GM06990 (cell line): ENCODE measurements at regions not wholly inside any gene's neighbourhood (a gene's known extent, or its start where the extent isn't known, plus 50 kb on each side); places are given as distances from the start of the nearest gene placed in this dataset.

ENCODE experiments used
- DNase-seq: peaks from one replicate; pipeline ENCODE4 v3.0.0-alpha.2; 2011; ENCODE audit not compliant: insufficient read length; ENCODE audit errors: extremely low read depth
- H3K27me3 ChIP-seq: replicated peaks from 2 replicates; pipeline ENCODE4 v1.6.0; 2011; ENCODE audit warnings: low read length; ENCODE audit not compliant: control insufficient read depth, insufficient read depth
- H3K36me3 ChIP-seq: 2 replicates; pipeline ENCODE4 v1.5.1; 2011; ENCODE audit warnings: low read length; ENCODE audit not compliant: control insufficient read depth, insufficient read depth
- H3K4me3 ChIP-seq: replicated peaks from 2 replicates; pipeline ENCODE4 v1.5.1; 2011; ENCODE audit warnings: low read depth, mild to moderate bottlenecking, control low read depth, low read length
- CTCF ChIP-seq: IDR thresholded peaks from 2 replicates; pipeline ENCODE4 v1.5.1; 2011; ENCODE audit warnings: low read length, control low read depth, mild to moderate bottlenecking, inconsistent platforms; ENCODE audit not compliant: insufficient read depth, poor library complexity, severe bottlenecking

GRCh38 chr2:12317286-12317685 lies 399.4 kb upstream of the TRIB2 start:
- TF ChIP-seq CTCF = no peak
- DNase-seq = no peak
- no peak overlapping the region for H3K4me3 ChIP-seq
- H3K36me3 ChIP-seq = no peaks in the 10 kb centered on the region
- no peaks in the 10 kb centered on the region for H3K27me3 ChIP-seq

- Histone ChIP-seq H3K36me3 (no peaks in the 10 kb centered on the region), H3K4me3 (no peak overlapping the region), H3K27me3 (no peaks in the 10 kb centered on the region)
- no peak for DNase-seq
- TF ChIP-seq CTCF = no peak
Observed at GRCh38 chr2:12317814-12318426, 398.8 kb upstream of the TRIB2 start.

DNA sequence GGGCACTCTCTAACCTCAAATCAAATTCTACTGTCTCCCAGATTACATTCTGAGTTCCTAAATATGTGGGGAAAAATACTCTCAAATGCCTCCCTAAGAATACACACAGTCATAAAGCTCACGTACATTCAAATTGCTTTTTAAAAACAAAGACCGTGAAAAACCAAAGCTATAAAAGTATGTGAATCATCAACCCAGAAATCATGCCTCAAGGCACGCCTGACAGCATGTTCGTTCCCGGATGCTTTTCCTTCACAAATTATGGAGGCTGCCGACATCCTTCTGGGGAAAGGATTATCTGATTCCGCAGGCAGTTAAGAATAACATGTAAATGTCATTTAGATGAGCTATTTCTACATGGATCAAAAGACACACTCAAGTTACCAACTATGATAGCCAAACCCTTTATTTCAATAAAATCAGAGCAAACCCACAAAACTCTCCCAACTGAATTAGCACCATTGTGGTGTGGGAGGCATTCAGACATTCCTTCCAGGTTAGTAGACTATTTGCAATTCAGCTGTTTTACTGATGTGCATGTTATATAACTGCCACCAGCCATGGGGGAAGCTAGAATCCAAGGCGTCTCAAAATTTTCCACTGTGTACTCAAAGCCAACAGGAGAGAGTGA lies 398.2 kb upstream of the TRIB2 start:
- H3K27me3 ChIP-seq = no peaks in the 10 kb centered on the region
- no peak for TF ChIP-seq CTCF
- H3K4me3 ChIP-seq = no peak overlapping the region
- DNase-seq = no peak
- no peaks in the 10 kb centered on the region for H3K36me3 ChIP-seq

- Histone ChIP-seq H3K36me3 (no peaks in the 10 kb centered on the region), H3K27me3 (no peaks in the 10 kb centered on the region), H3K4me3 (no peak overlapping the region)
- no peak for TF ChIP-seq CTCF
- no peak for DNase-seq
Observed at GRCh38 chr2:12320027-12320734, 396.6 kb upstream of the TRIB2 start.

DNA sequence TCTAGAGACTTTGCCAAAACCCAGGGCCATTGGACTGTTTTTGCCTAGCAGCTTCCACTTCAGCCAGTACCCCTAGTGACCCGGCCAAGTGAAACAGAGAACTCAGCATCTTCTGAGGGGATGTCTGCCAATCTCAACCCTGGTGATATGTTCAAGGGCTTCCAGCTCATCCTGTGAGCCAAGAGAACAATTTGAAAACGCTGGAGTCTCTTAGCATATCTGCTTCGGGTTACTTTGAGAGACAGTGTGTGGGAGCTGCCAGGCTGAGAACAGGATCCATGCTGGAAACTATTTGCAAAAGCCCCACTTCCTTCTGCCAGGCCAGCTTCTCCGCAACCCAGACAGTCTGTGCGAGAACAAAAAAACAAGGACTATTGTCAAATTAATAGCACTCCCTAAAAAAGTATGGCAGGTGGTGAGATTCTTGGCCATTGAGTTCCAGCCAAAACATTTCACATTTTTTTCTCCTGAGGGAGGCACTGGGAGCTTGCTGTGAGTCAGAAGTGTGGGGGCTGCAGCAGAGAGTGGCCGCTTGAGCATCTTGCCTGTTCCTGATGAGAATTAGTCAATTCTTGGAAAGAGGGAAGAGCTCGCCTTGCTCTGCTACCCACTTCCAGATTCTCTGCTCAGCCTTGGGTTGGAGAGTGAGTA lies 395.6 kb upstream of the TRIB2 start:
- no peaks in the 10 kb centered on the region for H3K27me3 ChIP-seq
- no peaks in the 10 kb centered on the region for H3K36me3 ChIP-seq
- no peak for DNase-seq
- H3K4me3 ChIP-seq = no peak overlapping the region
- TF ChIP-seq CTCF = no peak
